Renal cortex interstitium (tissue), 11 donors: ENCODE measurements at regions not wholly inside any gene's neighbourhood (a gene's known extent, or its start where the extent isn't known, plus 50 kb on each side); places are given as distances from the start of the nearest gene placed in this dataset.
"Not testable (repeated sequence)": the region's sequence is repeated elsewhere in the genome, so short reads cannot be mapped to it uniquely, and the experiment has no call there.

ENCODE experiments used
- DNase-seq, 11 donors: peaks; one replicate each; pipeline ENCODE4 v3.0.0-alpha.2; 2013; ENCODE audit warnings: low read depth in 9 of 11, low spot score in 4 of 11; ENCODE audit errors: extremely low read depth in 1 of 11

- DNase-seq, result no peak
Measured at GRCh38 chr4:158313566-158313965, 103.3 kb downstream of the TMEM144 start.

- DNase-seq, result no peak
Measured at GRCh38 chr4:158314756-158315487, 104.6 kb downstream of the TMEM144 start.

GRCh38 chr4:158315706-158316105 is 105.4 kb downstream of the TMEM144 start:
- DNase-seq, result no peak

- no peak for DNase-seq
Measured at GRCh38 chr4:158316264-158316663, 106.0 kb downstream of the TMEM144 start.

- DNase-seq, result no peak
Measured at GRCh38 chr4:158319880-158320279, 109.6 kb downstream of the TMEM144 start.

- DNase-seq, result no peak
Measured at GRCh38 chr4:158322109-158322508, 111.8 kb downstream of the TMEM144 start.

GRCh38 chr4:158327525-158327924 is 117.2 kb downstream of the TMEM144 start:
- DNase-seq, result no peak

GRCh38 chr4:158331863-158332262 is 121.6 kb downstream of the TMEM144 start:
- no peak for DNase-seq

GRCh38 chr4:158333820-158334219 is 123.5 kb downstream of the TMEM144 start:
- DNase-seq, result no peak

- DNase-seq, result no peak
Measured at GRCh38 chr4:158341896-158342295, 131.6 kb downstream of the TMEM144 start.

- no peak for DNase-seq
Measured at GRCh38 chr4:158346576-158346975, 136.3 kb downstream of the TMEM144 start.

- no peak for DNase-seq
Measured at GRCh38 chr4:158347556-158347955, 137.3 kb downstream of the TMEM144 start.

GRCh38 chr4:158350161-158350560 is 139.9 kb downstream of the TMEM144 start:
- DNase-seq, result no peak

- no peak for DNase-seq
Measured at GRCh38 chr4:158353541-158354304, 143.4 kb downstream of the TMEM144 start.

- no peak for DNase-seq
Measured at GRCh38 chr4:158356301-158356700, 146.0 kb downstream of the TMEM144 start.

GRCh38 chr4:158367932-158368441 is 153.7 kb upstream of the RXFP1 start:
- not testable (repeated sequence) for DNase-seq

- no peak for DNase-seq
Measured at GRCh38 chr4:158371158-158371557, 150.5 kb upstream of the RXFP1 start.

- no peak for DNase-seq
Measured at GRCh38 chr4:158374318-158374717, 147.4 kb upstream of the RXFP1 start.

- DNase-seq, result no peak
Measured at GRCh38 chr4:158376106-158376840, 145.4 kb upstream of the RXFP1 start.

GRCh38 chr4:158384414-158384813 is 137.3 kb upstream of the RXFP1 start:
- DNase-seq, result no peak
